GM18507 (cell line): ENCODE measurements at regions not wholly inside any gene's neighbourhood (a gene's known extent, or its start where the extent isn't known, plus 50 kb on each side); places are given as distances from the start of the nearest gene placed in this dataset.
"Not testable (repeated sequence)": the region's sequence is repeated elsewhere in the genome, so short reads cannot be mapped to it uniquely, and the experiment has no call there.

Experiments
- DNase-seq: peaks from one replicate; pipeline ENCODE4 v3.0.0; 2011; ENCODE audit warnings: low read depth; ENCODE audit not compliant: insufficient read length; ENCODE audit errors: extremely low spot score
- FAIRE-seq: peaks from 2 replicates; lab custom pipeline; 2011; peaks lifted over from hg19 to GRCh38; lab: Jason Lieb, UNC

DNA sequence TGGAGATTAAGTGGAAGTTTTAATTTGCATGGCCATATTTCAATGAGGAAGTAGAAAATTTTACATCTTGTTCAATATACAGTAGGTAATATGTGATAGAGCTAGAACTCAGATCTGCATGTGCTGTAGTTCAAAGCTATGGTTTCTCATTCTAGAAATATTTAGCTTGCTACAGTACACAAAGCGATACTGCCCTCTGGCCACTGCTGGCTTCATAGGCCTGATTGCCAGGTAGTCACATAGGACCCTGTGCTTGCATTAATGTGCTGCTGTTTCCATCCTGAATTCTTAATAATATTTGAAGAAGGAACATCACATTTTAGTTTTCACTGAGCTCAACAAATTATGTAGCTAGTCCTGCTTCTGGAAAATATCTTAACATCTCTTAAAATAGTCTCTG is 87.0 kb downstream of the PLSCR2 start:
- no peak for FAIRE-seq
- no peak for DNase-seq

GRCh38 chr3:146380046-146380445 is 89.3 kb downstream of the PLSCR2 start:
- FAIRE-seq: no peak
- DNase-seq: no peak

DNA sequence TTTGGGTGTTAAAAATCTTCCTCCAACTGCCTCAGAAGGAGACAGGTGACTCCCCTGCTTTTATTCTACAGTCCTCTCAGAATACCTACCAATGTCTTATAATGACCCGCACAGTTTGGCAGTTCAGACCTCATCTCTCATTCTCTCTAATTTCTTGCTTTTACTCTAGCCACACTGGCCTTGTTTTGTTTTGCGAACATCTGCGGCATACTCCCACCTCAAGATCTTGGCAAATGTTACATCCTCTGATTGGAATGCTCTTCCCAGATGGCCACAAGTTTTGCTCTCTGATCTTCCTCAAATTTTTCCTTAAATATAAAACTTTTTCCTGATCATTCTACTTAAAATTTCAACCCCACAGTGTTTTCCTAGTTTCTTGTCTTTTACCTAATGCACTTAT is 94.1 kb downstream of the PLSCR2 start:
- FAIRE-seq (no peak), DNase-seq (no peak)

DNA sequence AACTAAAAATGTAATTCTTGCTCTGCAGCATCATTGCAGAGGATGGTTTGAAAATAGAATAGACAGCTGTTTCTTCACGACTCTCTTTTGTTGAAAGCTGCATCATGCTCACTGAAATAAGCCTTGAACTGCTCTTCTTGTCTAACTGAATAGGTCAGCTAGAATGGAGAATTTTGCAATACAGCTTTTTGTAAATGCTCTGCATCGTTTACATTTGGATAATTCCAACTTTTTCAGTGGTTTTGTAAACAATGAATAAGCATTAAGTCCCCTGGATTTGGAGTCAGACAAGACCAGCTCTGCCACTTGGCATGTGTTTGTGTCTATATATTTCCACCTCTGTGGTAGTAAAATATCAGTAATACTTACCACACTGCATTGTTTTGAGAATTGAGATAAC is 95.2 kb downstream of the PLSCR2 start:
- DNase-seq (no peak), FAIRE-seq (no peak)

DNA sequence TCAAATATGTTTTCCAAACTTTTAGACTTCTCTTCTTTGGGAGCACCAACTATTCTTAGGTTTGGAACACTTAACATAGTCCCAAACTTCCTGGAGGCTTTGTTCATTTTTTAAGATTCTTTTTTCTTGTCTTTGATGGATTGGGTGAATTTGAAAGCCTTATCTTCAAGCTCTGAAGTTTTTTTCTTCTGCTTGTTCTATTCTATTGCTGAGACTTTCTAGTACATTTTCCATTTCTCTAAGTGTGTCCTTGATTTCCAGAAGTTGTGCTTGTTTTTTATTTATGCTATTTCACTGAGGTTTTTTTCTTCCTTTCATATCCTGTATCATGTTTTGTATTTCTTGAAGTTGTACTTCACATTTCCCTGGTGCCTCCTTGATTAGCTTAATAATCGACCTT is 97.5 kb downstream of the PLSCR2 start:
- no peak for DNase-seq
- FAIRE-seq: no peak

- FAIRE-seq: no peak
- no peak for DNase-seq
Observed at GRCh38 chr3:146368882-146369523, 100.4 kb downstream of the PLSCR2 start.

DNA sequence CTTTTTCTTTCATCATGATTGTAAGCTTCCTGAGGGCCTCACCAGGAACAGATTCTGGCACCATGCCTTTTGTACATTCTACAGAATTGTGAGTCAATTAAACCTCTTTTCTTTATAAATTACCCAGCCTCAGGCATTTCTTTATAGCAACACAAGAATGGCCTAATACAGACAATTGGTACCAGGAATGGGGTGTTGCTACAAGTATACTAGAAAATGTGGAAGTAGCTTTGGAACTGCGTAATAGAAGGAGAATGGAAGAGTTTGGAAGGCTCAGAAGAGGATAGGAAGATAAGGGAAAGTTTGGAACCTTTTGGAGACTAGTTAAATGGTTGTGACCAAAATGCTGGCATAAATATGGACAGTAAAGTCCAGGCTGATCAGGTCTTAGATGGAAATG is 108.9 kb upstream of the PLSCR4 start:
- DNase-seq (no peak), FAIRE-seq (no peak)

- FAIRE-seq, DNase-seq: not testable (repeated sequence)
Observed at GRCh38 chr3:146354421-146354820, 103.5 kb upstream of the PLSCR4 start.

DNA sequence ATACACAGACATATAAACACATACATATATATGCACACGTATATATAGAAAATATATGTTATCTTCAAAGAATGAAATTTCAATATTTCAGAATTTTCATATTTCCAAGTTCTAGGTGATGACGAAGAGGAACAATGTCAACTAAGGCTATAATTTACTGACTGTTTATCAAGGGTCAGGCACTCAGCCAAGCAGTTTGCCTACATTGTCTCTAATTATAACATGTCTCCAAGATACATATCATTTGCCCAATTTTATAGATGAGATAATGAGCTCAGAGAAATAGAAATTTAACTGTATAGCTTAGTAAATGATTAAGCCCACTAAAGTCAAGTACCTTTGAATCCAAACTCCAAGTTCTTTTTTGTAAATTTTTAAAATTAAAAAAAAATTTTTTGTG is 99.9 kb upstream of the PLSCR4 start:
- DNase-seq: no peak
- FAIRE-seq: no peak

GRCh38 chr3:146345900-146346299 is 95.0 kb upstream of the PLSCR4 start:
- DNase-seq (no peak), FAIRE-seq (no peak)

DNA sequence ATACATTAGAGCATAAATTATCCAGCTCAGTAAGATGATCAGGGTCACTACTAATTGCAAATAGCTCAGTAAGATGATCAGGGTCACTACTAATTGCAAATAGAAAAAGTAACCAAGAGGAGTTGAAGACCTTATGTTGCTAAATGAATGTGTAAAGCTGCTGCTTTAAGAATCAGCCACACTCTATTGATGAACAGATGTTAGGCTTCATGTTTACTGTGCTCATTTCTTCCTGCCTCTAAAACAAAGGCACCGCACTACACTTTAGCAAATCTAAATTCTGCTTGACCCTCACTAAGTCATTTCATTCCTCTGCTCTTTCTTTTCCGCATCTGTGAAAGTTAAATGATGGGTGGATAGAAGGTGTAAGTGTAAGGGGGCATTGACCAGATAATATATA is 92.6 kb upstream of the PLSCR4 start:
- no peak for DNase-seq
- FAIRE-seq: no peak

GRCh38 chr3:146342989-146343388 is 92.1 kb upstream of the PLSCR4 start:
- DNase-seq: no peak

GRCh38 chr3:146339349-146339748 is 88.4 kb upstream of the PLSCR4 start:
- DNase-seq (no peak), FAIRE-seq (no peak)

More at GRCh38 chr3:146342989-146343388, 92.1 kb upstream of the PLSCR4 start:
- FAIRE-seq: no peak

DNA sequence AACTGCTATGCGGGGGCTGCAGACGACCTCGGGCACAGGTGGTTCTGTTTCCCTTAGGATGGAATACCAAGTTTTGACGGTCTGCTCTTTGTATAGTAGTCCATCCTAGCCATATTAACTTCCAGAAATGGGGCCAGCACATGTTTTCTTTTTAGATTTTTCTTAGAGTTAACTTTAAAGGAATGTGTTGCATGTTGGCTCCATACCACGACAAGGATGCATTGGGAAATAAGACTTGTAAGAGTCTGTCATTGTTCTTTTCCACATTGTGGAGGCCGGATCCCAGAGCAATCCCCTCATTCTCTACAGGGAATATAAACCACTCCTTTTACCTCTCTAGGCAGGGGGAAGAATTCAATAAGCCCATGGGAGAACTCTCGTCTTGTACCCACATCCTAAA is 87.1 kb upstream of the PLSCR4 start:
- no peak for DNase-seq
- FAIRE-seq: no peak

- FAIRE-seq: no peak
- DNase-seq: no peak
Observed at GRCh38 chr3:146335386-146335785, 84.5 kb upstream of the PLSCR4 start.

- FAIRE-seq (no peak), DNase-seq (no peak)
Observed at GRCh38 chr3:146334151-146334550, 83.2 kb upstream of the PLSCR4 start.

DNA sequence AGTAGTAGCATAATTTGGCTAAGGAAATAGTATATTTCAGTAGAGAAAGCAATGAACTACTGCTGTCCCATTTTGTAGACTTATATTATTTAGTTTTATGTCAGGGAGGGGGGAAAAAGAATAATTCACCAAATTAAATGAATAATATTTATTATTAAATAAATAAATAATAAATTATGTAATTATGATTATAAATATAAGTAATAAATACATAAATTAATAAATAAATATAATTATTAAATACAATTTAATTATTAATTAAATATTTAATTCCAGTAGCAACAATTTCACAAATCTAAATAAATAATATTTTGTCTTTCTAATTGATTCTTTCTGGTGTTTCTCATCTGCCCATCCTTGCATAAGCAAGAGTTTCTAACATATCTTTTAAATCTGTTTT is 81.1 kb upstream of the PLSCR4 start:
- no peak for DNase-seq
- FAIRE-seq: no peak

DNA sequence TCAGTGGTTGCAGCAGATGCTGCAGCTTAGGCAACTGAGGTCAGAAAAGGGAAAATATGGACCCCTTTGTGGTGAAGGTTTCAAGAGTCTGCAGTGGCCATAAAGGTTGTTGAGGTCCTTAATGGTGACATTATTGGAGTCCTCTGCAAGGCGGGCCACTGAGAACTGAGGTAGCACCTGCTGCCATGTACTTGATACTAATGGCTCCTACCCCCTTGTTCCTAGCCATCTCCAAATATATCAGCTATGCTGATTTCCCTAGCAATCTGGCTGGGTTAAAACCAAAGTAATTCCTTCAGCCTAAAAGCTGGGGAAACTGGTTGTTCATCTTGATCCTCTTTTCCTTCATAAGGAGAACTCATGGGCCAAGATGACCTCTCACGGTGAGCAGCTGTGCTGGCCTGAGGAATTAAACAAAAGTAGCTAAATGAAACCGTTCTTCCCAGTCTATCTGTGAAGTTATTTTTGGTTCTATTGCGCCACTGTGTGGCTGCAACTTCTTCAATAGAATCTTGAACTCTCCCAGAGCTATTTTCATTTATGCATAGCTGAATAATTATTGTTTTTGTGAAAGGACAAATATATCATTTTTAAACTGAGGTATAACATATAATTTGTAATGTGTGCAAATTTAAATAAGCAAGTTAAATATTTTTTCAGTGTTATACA is 76.1 kb upstream of the PLSCR4 start:
- no peak for FAIRE-seq
- no peak for DNase-seq

DNA sequence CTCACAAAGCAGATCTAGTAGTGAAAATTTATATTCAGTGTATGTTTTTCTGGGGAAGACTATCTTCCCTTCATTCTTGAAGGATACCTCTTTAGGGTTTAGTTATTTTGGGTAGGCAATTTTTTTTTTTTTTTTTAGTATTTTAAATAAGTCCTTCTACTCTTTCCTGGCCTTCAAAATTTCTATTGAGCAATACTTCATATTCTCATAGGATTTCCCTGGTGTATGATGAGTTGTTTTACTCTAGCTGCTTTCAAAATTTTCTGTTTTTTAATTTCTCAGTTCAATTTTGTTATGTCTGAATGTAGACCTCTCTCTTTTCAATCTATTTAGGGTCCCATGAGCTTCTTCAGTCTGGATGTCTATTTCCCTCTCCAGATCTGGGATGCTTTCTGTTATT is 74.3 kb upstream of the PLSCR4 start:
- no peak for DNase-seq
- FAIRE-seq: no peak

GRCh38 chr3:146322216-146322817 is 71.4 kb upstream of the PLSCR4 start:
- FAIRE-seq (peak; percentile 9), DNase-seq (no peak)

DNA sequence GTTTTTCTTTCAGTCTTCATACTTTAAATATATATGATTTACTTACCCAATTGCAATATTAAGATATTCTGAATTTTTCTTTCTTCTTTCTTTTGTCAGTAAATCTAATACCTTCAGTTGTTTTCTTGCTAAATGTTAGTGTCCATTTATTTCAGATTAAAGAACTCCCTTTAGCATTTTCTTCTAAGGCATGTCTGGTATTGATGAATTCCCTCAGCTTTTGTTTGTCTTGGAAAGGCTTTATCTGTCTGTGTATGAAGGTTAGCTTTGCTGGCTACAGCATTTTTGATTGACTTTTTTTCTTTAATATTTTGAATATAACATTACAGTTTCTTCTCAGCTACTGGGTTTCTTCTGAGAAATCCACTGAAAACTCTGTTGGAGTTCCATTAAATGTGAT is 64.0 kb upstream of the PLSCR4 start:
- DNase-seq: no peak
- FAIRE-seq: no peak
